ENCODE measurements at regions not wholly inside any gene's neighbourhood (a gene's known extent, or its start where the extent isn't known, plus 50 kb on each side); places are given as distances from the start of the nearest gene placed in this dataset.
"Not testable (repeated sequence)": the region's sequence is repeated elsewhere in the genome, so short reads cannot be mapped to it uniquely, and the experiment has no call there.

DNA sequence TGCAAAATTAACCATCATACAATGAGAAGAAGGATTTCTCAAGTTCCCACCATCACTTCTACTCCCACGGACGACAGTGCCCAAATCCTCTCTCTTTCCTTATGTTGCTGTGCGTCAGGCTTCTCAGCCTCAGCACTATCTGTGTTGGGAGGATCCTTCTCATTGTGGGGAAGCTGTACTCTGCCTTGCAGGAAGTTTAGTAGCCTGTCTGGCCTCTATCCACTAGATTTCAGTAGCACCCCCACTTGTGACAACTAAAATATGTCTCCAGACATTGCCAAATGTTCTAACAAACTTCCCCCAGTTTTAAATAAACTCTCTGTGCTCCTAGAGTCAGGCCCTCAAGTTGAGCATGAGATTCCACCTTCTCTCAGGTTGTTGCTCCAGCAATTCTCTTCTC is 545.9 kb upstream of the ZFP42 start:
- DNase-seq: no peak

DNA sequence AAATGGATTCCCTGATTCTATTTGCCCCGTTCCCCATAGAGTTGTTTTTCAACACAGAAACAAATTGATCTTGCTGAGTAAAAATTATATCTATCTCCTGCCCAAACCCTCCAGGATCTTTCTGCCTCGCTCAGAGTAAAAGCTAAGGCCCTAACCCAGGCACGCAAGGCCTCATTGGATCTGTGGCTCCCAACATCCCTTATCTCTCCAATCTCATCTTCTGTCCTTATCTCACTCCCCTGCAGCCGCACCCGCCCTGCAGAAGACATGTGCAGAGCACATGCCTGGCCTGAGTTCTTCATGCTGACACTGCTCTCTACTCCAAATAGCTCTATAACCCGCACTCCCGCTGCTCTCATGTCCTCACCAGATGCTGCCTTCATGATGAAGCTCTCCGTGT is 543.8 kb upstream of the ZFP42 start:
- DNase-seq: no peak

- no peak for DNase-seq
Measured at GRCh38 chr4:187460016-187460415, 535.6 kb upstream of the ZFP42 start.

DNA sequence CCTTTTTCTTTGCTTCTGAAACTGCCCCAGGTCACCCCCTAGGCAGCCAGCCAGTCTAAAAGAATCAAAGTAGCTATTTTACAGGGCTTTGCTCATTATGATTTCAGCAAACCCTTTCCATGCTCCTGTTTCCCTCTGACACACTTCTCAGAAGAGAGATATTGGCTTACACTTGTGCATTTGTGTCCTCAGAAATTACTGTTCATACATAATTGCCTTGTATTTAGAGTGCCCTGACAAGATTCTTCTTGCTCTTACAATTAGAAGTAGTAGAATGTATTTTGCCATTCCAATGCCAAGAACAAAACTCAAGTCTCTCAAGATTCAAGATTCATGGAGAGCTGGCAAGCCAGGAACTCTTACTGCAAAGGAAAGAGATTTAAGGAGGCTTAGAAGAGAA is 531.0 kb upstream of the ZFP42 start:
- no peak for DNase-seq

GRCh38 chr4:187467224-187467623 is 528.3 kb upstream of the ZFP42 start:
- no peak for DNase-seq

DNA sequence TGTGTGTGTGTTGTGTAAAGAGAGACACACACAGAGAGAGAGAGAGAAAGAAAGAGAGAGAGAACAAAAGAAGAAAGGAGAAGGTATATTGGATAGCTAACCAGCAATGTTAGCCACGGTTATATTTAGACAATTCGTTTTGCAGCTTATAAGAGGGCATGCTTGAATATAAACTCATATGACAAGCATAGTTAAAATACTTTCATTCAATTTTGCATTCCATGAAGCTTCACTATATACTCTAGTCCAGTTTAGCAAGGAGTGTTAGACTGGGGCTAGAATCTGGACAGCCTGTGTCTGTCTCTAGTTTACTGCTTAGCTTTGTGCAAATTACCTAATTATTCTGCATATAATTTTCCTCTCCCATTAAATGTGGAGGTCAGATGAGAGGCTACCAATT is 525.9 kb upstream of the ZFP42 start:
- DNase-seq: no peak

DNA sequence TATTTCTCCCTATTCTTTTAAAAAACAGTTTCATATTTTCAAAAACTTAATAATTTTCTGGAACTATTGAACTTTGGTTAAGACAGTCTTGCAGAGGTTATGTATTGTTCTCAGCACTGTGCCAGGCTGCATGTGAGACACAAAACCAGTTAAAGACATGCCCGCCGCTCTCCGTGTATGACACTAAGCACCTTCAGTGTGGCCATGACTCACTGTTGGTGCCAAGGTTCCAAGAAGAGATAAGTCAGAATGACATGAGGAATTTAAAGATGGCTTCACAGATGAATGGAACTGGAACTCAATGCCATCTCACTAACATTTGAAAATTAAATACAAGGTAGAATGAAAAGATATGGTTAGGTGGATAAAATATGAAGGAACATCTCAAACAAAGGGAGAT is 525.5 kb upstream of the ZFP42 start:
- DNase-seq: no peak

DNA sequence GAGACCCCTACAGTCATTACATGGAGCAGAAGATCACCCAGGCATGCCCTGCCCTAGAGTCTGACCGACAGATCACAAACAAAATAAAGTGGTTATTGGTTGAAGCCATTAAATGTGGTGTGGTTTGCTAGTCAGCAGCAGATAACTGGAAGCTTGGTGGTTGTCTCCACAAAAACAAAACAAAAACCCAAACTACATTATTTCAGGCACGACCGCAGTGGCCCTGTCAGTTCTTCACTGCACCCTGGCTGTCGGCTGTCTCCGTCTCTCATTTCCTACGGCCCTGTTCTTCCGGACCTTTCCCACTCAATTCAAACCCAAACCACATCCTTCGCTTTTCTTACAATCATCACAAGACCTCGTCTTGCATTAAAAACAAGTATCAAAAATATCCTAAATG is 521.3 kb upstream of the ZFP42 start:
- DNase-seq: no peak

- DNase-seq: no peak
Measured at GRCh38 chr4:187475901-187476300, 519.7 kb upstream of the ZFP42 start.

- no peak for DNase-seq
Measured at GRCh38 chr4:187477224-187477623, 518.3 kb upstream of the ZFP42 start.

DNA sequence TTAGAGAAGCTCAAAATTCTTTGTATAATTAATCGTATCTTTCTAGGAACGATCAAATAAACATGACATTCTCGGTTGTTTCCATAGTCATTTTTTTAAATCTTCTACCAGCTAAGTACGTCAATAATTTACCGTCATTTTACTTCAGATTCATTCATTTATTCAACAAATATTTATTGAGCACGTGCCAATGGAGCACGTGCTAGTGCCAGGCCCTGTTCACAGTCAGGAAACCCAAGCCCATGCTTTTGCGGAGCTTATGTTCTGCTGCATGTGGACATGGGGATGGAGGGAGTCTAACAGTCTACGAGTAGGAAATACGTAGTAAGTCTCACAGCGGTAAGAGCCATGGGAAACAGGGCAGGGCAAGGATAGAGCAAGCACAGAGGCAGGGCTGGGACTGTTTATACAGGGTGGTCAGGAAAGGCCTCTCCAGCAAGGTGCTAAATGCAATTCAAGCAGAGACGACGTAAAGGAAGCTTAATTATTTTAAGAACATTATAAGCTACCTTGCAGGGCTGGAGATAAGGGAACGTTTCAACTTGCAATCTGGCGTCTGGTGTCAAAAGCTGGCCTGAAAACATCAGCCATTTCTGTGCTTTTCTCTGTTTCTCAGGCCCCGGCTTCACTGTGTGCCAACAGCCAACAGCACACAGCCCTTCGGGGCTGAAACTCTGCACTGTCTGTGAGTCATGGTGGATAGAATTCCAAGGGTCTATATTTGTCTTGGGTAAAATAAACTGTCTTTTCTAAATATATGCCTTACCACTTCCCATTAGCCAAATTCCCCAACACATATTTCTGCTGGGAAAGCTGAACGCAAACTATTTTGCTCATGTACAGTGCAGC is 517.1 kb upstream of the ZFP42 start:
- no peak for DNase-seq

DNA sequence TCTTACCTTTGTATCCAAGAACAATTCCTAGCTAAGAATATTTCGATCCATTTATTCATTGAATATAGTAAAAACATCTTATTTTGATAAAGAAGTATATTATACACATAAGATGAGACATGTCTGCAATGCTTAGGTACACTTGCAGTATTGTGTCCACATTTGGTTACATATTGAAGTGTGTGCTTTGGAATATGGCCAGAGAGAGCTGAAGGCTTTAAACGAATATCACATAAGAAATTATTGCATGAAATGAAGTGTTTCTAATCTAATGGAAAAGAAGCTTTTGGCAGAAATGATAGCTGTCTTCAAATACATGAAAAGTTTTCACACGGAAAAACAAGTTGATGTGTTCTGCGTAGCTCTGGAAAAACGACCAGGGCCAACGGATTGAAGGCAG is 516.1 kb upstream of the ZFP42 start:
- no peak for DNase-seq

DNA sequence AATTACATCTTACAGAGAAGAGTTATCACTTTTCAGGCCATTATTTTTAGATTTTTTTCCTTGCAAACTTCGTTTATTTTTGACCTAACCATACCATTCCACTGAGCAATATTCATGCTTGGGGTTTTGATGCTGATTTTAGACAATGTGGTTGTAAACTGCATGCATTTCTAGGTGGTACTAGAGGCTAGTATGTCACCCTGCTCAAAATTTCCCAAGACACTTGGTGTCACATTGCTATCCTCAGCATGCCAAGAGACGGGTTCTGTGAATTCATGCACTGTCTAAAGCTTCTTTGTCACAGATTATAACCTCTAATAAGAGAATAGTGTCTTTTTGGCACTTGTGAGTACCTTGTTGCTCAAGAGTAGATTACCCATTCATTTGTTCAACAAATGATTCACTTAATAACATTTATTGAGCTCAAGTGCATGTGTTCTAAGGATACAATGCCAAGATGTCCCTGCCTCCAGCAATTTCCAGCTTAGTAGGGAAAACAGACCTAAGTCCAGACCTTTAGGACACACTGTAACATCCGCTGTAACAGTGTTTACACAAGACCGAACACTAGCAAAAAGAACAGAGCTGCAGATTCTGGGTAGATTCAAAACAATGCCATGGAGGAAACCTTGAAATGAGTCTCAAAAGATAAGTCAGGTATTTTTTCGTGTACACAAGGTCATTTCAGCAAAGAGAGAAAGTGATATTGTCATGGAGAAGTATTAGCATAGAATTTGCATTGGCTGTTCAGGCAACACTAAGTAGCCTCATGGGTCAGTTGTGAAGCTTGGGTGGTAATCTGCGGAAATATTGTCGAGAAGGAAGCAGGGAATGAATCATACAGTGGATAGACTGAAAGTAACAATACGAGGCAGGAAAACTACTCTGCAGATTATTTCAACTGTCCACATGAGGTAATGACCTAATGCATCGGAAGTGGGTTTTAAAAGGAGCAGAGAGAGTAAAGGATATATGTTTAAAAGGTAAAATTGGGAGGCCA is 515.1 kb upstream of the ZFP42 start:
- DNase-seq: no peak

DNA sequence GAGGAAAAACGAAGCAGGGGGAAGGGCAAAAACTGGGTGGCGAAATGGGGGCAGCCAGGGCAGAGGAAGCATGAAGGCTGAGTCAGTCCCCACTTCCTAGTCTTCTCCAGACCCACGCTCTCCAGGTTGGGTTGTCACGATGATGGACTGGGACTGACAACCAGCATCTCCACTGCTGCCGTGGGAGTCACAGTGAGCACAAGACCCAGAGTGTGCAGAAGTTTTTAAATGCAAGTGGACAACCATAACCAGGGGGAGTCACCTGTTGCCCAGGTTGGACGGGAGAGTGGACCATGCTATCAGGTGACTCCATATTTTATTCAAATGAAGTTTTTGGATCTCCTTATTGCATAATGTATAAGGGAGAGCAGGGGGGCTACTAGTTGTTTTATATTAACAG is 511.4 kb upstream of the ZFP42 start:
- DNase-seq: no peak

- DNase-seq: no peak
Measured at GRCh38 chr4:187485676-187486075, 509.9 kb upstream of the ZFP42 start.

DNA sequence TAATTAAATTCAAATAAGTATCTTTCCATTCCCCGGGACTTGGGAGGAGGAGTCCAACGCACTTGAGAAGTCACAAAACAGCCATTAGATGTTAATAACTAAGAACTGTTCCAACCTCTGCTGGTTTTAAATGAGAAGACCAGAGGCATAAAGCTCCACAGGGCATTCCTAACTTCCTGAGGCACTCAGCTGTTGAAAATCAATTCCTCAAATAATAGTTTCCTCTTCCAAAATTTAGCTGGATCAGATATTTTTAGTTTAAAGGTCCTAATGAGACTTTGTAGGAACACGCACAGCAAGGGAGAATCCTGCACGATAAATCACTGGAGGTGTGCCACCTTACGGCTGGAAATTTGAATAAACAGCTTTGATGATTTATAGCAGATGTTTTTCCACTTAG is 504.3 kb upstream of the ZFP42 start:
- no peak for DNase-seq

GRCh38 chr4:187491959-187492358 is 503.6 kb upstream of the ZFP42 start:
- DNase-seq: no peak

DNA sequence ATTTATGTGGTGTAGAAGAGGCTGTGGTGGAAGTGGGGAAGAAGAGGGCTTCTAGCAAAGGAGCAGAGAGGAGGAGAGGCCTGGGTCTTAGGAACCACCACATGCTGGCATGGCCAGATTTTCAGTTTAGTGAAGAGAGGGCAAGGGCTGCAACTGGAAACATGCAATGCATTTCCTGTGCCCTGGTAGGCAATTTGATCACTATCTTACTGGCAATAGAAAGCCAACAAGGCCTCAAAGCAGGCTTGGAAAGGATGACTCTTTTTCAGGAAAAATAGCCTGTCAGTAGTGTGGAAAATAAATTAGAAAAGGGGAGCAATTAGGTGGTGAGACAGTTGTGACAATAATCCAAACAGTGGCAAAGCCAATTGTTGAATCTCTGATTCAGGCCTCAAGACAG is 501.9 kb upstream of the ZFP42 start:
- no peak for DNase-seq

DNA sequence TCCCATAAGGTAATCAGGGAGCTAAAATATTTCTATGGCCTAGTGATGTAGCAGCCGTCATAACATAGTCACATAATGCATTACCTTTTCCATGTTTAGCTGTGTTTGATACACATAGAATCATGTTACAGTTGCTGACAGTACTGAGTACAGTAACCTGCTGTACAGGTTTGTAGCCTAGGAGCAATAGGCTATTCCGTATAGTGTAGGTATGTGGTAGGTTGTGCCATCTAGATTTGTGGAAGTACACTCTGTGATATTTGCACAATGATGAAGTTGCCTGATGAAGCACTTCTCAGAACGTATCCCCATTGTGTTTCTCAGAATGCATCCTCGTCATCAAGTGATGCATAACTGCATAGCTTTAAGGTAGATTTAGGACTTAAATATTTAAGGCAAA is 495.6 kb upstream of the ZFP42 start:
- no peak for DNase-seq

DNA sequence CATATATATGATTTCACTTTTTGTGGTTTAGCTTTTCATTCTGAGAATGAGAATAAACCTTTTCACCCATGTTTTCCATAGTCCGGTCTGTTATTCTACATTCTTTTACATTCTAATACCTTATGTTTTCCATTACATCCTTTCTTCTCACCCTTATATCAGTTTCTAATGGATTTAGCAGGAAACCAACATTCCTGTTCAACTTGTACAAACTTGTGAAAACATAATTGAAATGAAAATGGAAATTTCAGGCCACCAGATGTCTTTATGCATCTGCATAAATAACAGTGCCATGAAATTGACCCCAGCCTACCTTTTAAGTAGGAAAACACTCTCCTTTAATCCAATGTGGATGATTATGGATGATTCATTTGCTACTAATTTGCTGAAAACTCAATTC is 494.8 kb upstream of the ZFP42 start:
- DNase-seq: no peak

DNA sequence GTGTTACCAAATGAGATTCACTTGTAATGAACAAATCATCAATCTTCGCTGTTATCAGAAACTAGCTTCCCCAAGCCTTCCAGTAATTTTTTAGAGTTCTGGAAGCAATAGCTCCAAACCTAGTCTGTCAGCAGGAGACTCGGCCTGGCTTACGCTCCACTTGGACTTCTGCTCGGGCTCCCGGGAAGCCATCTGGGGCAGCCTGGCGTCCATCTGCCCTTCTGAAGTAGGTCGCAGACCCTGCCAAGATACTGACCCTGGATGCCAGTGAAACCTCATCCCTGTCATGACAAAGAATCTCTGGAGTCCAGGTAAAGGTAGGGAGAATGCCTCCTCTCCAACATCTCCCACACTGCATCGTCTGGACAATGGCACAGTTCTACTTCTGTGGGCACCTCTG is 493.8 kb upstream of the ZFP42 start:
- no peak for DNase-seq

DNA sequence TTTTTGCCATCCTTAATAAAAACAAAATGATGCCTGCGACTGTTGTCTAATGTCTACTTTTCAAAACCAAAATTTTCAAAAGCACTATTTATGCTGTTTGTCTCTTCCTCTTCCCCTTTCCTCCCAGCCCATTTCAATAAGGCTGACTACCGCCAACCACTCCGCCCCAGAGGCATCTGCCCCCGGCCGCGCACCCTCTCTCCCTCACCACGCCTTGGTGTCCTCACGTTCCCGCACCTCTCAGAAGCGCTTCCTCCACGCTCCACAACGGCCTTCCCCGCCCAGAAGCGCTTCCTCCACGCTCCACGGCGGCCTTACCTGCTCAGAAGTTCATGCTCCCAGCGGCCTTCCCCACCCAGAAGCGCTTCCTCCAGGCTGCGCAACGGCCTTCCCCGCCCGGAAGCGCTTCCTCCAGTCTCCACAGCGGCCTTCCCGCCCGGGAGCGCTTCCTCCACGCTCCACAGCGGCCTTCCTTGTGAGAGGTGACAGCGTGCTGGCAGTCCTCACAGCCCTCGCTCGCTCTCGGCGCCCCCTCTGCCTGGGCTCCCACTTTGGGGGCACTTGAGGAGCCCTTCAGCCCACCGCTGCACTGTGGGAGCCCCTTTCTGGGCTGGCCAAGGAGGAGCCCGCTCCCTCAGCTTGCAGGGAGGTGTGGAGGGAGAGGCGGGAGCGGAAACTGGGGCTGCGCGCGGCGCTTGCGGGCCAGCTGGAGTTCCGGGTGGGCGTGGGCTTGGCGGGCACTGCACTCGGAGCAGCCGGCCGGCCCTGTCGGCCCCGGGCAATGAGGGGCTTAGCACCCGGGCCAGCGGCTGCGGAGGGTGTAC is 490.4 kb upstream of the ZFP42 start:
- DNase-seq: no peak

DNA sequence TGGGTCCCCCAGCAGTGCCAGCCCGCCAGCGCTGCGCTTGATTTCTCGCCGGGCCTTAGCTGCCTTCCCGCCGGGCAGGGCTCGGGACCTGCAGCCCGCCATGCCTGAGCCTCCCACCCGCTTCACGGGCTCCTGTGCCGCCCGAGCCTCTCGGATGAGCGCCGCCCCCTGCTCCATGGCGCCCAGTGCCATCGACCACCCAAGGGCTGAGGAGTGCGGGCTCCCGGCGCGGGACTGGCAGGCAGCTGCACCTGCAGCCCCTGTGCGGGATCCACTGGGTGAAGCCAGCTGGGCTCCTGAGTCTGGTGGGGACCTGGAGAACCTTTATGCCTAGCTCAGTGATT is 489.8 kb upstream of the ZFP42 start:
- DNase-seq: not testable (repeated sequence)

All from RPMI8226 (cell line).